ENCODE measurements at regions not wholly inside any gene's neighbourhood (a gene's known extent, or its start where the extent isn't known, plus 50 kb on each side); places are given as distances from the start of the nearest gene placed in this dataset.

- in situ Hi-C loops (cut with MboI) = no loop called here
- H3K27me3 ChIP-seq (replicated peaks; ENCODE audit: insufficient read depth) = no peaks in the 10 kb centered on the region
- H3F3A ChIP-seq (ENCODE audit: insufficient read depth) = peaks cover 17% of the 10 kb centered on the region
- H4K20me1 ChIP-seq (ENCODE audit: insufficient read depth) = no peaks in the 10 kb centered on the region
- no peak overlapping the region for H3K4me2 ChIP-seq (ENCODE audit: unreplicated experiment)
- no peaks in the 10 kb centered on the region for H3K36me3 ChIP-seq (ENCODE audit: low read depth)
- WGBS, 2 experiments (ENCODE audit: low coverage in 1 of 2, low lambda C conversion rate in 2 of 2, missing lambda C conversion rate in 2 of 2) = 100% methylated on average over 1 of the region's 1 CpG
- H3K9ac ChIP-seq = no peak overlapping the region
- H3K27ac ChIP-seq = no peak overlapping the region
- TF ChIP-seq EZH2 (IDR thresholded peaks at IDR 0.05; ENCODE audit: insufficient read depth, poor library complexity, severe bottlenecking) (no peak), EZH2phosphoT487 (IDR thresholded peaks at IDR 0.05; ENCODE audit: insufficient read depth, low read depth) (no peak)
- no peaks in the 10 kb centered on the region for H3K9me2 ChIP-seq (ENCODE audit: insufficient read depth)
- no peak for DNase-seq
- H3K4me3 ChIP-seq = no peak overlapping the region
- H2AFZ ChIP-seq = no peak overlapping the region
- H3K9me3 ChIP-seq (ENCODE audit: low read depth) = peaks cover 4% of the 10 kb centered on the region
- H3K4me1 ChIP-seq (ENCODE audit: insufficient read depth) = peaks cover 27% of the 10 kb centered on the region
- H3K79me2 ChIP-seq (ENCODE audit: insufficient read depth) = no peaks in the 10 kb centered on the region
These were observed 78.6 kb downstream of the TMEM270 start for GRCh38 chr7:73939528-73939927.

- H3K9me2 ChIP-seq (ENCODE audit: insufficient read depth) = no peaks in the 10 kb centered on the region
- H3K4me3 ChIP-seq = no peak overlapping the region
- H3K27ac ChIP-seq = no peak overlapping the region
- H3K4me1 ChIP-seq (ENCODE audit: insufficient read depth) = peaks cover 27% of the 10 kb centered on the region
- H4K20me1 ChIP-seq (ENCODE audit: insufficient read depth) = no peaks in the 10 kb centered on the region
- WGBS, 2 experiments (ENCODE audit: low coverage in 1 of 2, low lambda C conversion rate in 2 of 2, missing lambda C conversion rate in 2 of 2) = 94% methylated on average over 2 of the region's 2 CpGs
- in situ Hi-C loops (cut with MboI) = no loop called here
- H3K9ac ChIP-seq = no peak overlapping the region
- no peak for TF ChIP-seq EZH2 (IDR thresholded peaks at IDR 0.05; ENCODE audit: insufficient read depth, poor library complexity, severe bottlenecking)
- TF ChIP-seq EZH2phosphoT487 (IDR thresholded peaks at IDR 0.05; ENCODE audit: insufficient read depth, low read depth) = no peak
- no peak overlapping the region for H3K4me2 ChIP-seq (ENCODE audit: unreplicated experiment)
- peaks cover 17% of the 10 kb centered on the region for H3F3A ChIP-seq (ENCODE audit: insufficient read depth)
- DNase-seq = no peak
- no peak overlapping the region for H2AFZ ChIP-seq
- no peaks in the 10 kb centered on the region for H3K36me3 ChIP-seq (ENCODE audit: low read depth)
- H3K9me3 ChIP-seq (ENCODE audit: low read depth) = peaks cover 4% of the 10 kb centered on the region
- H3K79me2 ChIP-seq (ENCODE audit: insufficient read depth) = no peaks in the 10 kb centered on the region
- no peaks in the 10 kb centered on the region for H3K27me3 ChIP-seq (replicated peaks; ENCODE audit: insufficient read depth)
These were observed 79.8 kb downstream of the TMEM270 start for GRCh38 chr7:73940701-73941238.

GRCh38 chr7:73941836-73942551, 81.0 kb downstream of the TMEM270 start:
- H3K4me2 ChIP-seq (ENCODE audit: unreplicated experiment) = peak overlapping the region; percentile 40
- 2 to 9% methylated on average over 2 of the region's 2 CpGs for WGBS, 2 experiments (ENCODE audit: low coverage in 1 of 2, low lambda C conversion rate in 2 of 2, missing lambda C conversion rate in 2 of 2)

GRCh38 chr7:73945022-73945421, 83.0 kb upstream of the ELN start:
- H3K27me3 ChIP-seq (replicated peaks; ENCODE audit: insufficient read depth) = no peaks in the 10 kb centered on the region
- H3K27ac ChIP-seq = no peak overlapping the region
- H3K9me2 ChIP-seq (ENCODE audit: insufficient read depth) = no peaks in the 10 kb centered on the region
- peaks cover 12% of the 10 kb centered on the region for H3K9me3 ChIP-seq (ENCODE audit: low read depth)
- H3K9ac ChIP-seq = no peak overlapping the region
- WGBS, 2 experiments (ENCODE audit: low coverage in 1 of 2, low lambda C conversion rate in 2 of 2, missing lambda C conversion rate in 2 of 2) = 98% methylated on average over 2 of the region's 2 CpGs
- no peaks in the 10 kb centered on the region for H4K20me1 ChIP-seq (ENCODE audit: insufficient read depth)
- no peaks in the 10 kb centered on the region for H3K36me3 ChIP-seq (ENCODE audit: low read depth)
- no peak for DNase-seq
- H3K4me1 ChIP-seq (ENCODE audit: insufficient read depth) = peaks cover 14% of the 10 kb centered on the region
- H2AFZ ChIP-seq = no peak overlapping the region
- no peak overlapping the region for H3K4me2 ChIP-seq (ENCODE audit: unreplicated experiment)
- TF ChIP-seq EZH2phosphoT487 (IDR thresholded peaks at IDR 0.05; ENCODE audit: insufficient read depth, low read depth) (no peak), EZH2 (IDR thresholded peaks at IDR 0.05; ENCODE audit: insufficient read depth, poor library complexity, severe bottlenecking) (no peak)
- in situ Hi-C loops (cut with MboI) = no loop called here
- no peaks in the 10 kb centered on the region for H3K79me2 ChIP-seq (ENCODE audit: insufficient read depth)
- peaks cover 14% of the 10 kb centered on the region for H3F3A ChIP-seq (ENCODE audit: insufficient read depth)
- H3K4me3 ChIP-seq = no peak overlapping the region

More at GRCh38 chr7:73941836-73942551, 81.0 kb downstream of the TMEM270 start:
- peaks cover 23% of the 10 kb centered on the region for H3K4me1 ChIP-seq (ENCODE audit: insufficient read depth)
- TF ChIP-seq EZH2 (IDR thresholded peaks at IDR 0.05; ENCODE audit: insufficient read depth, poor library complexity, severe bottlenecking) (no peak), EZH2phosphoT487 (IDR thresholded peaks at IDR 0.05; ENCODE audit: insufficient read depth, low read depth) (no peak)
- no peak overlapping the region for H3K4me3 ChIP-seq
- peak overlapping the region; percentile 61 for H3K27ac ChIP-seq
- no peaks in the 10 kb centered on the region for H4K20me1 ChIP-seq (ENCODE audit: insufficient read depth)
- no peaks in the 10 kb centered on the region for H3K9me2 ChIP-seq (ENCODE audit: insufficient read depth)
- peak overlapping the region; percentile 6; the same call in 1 of the 2 replicates for H3K9ac ChIP-seq
- H2AFZ ChIP-seq = peak overlapping the region; percentile 12; the same call in 1 of the 2 replicates
- no peaks in the 10 kb centered on the region for H3K36me3 ChIP-seq (ENCODE audit: low read depth)
- peak; percentile 80 for DNase-seq
- no peaks in the 10 kb centered on the region for H3K27me3 ChIP-seq (replicated peaks; ENCODE audit: insufficient read depth)
- peaks cover 4% of the 10 kb centered on the region for H3K9me3 ChIP-seq (ENCODE audit: low read depth)
- H3K79me2 ChIP-seq (ENCODE audit: insufficient read depth) = no peaks in the 10 kb centered on the region
- peaks cover 17% of the 10 kb centered on the region for H3F3A ChIP-seq (ENCODE audit: insufficient read depth)
- in situ Hi-C loops (cut with MboI) = no loop called here

Measured in GM23248 (cell line).